GM12892 (cell line): ENCODE measurements at regions not wholly inside any gene's neighbourhood (a gene's known extent, or its start where the extent isn't known, plus 50 kb on each side); places are given as distances from the start of the nearest gene placed in this dataset.
"Not testable (repeated sequence)": the region's sequence is repeated elsewhere in the genome, so short reads cannot be mapped to it uniquely, and the experiment has no call there.

Experiments used
- DNase-seq: peaks from one replicate; pipeline ENCODE4 v3.0.0; 2011; ENCODE audit not compliant: insufficient read length
- FAIRE-seq: peaks from 2 replicates; lab custom pipeline; 2011; peaks lifted over from hg19 to GRCh38; lab: Jason Lieb, UNC
- POLR2A ChIP-seq: IDR thresholded peaks from 2 replicates; pipeline ENCODE4 v1.6.1; 2011; ENCODE audit warnings: low read depth, low read length, control low read depth
- POLR2AphosphoS5 ChIP-seq: IDR thresholded peaks from 2 replicates; pipeline ENCODE4 v1.6.1; 2011; ENCODE audit warnings: low read depth, low read length, control low read depth
- TAF1 ChIP-seq: IDR thresholded peaks from 2 replicates; pipeline ENCODE4 v1.6.1; 2011; ENCODE audit warnings: low read depth, mild to moderate bottlenecking, control low read depth, low read length, borderline replicate concordance

- DNase-seq (no peak), FAIRE-seq (no peak)
- TF ChIP-seq POLR2AphosphoS5 (no peak), POLR2A (no peak)
These were observed 187.5 kb upstream of the THRB start for GRCh38 chr3:24682141-24682547.

DNA sequence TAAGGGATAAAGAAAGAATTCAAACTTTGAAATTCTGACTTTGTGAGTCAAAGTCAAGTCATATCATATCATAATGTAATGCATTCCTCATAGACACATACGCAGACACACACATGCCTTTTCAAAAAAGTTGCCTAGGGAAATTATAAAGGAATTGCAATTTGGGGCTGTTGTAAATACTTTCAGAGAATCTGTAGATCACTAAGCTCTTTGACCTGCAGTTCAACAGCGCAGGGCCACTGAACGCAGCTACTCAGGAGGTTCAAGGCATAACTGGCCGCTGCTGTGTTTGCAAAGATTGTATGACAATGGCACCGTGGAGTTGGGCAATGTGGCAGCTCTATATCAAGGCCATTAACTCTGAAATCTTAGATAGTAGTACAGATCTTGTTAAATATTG, 188.4 kb upstream of the THRB start:
- FAIRE-seq (no peak), DNase-seq (no peak)
- no peak for TF ChIP-seq POLR2AphosphoS5
- TF ChIP-seq TAF1: no peak
- no peak for TF ChIP-seq POLR2A

DNA sequence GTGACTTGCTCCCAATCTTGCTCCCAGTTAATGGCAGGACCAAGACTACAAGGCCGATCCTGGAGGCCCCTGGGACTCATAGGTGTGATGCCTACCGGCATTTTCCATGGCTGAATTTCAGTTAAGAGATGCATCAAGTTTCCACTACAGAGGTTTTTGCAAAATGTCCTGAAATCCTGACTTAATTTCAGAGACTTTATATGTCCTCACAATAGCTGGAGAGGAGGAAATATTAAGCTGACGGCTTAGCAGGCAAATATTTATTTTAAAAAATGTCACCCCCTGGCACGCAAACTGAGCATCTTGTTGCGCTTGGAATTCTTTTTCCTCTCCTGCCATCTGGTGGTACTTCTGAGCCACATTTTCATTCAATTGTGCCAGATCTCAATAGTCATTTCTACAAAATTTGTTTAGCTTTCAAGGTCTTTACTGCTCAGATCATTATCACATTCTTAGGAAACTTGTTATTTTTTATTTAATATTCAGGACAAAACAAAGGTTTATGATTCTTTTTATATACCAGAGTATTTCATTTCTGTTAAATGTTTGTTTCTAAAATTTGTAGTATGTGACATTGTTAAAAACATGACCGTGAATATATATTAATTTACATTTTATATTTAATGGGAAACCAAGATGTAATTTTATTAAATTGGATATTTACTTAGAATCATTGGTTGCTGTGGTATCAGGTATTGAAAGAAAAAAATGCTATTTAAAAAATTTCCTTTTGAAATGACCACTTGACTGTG, 189.2 kb upstream of the THRB start:
- no peak for TF ChIP-seq POLR2A
- no peak for TF ChIP-seq TAF1
- TF ChIP-seq POLR2AphosphoS5: no peak
- DNase-seq: no peak
- no peak for FAIRE-seq

- DNase-seq (no peak), FAIRE-seq (no peak)
- TF ChIP-seq TAF1: no peak
- no peak for TF ChIP-seq POLR2AphosphoS5
- no peak for TF ChIP-seq POLR2A
These were observed 189.9 kb upstream of the THRB start for GRCh38 chr3:24684506-24685023.

GRCh38 chr3:24686808-24687207, 192.2 kb upstream of the THRB start:
- DNase-seq: no peak
- FAIRE-seq: no peak
- TF ChIP-seq POLR2AphosphoS5 (no peak), POLR2A (no peak), TAF1 (no peak)

GRCh38 chr3:24687671-24688070, 193.0 kb upstream of the THRB start:
- no peak for TF ChIP-seq POLR2AphosphoS5
- no peak for TF ChIP-seq POLR2A
- no peak for TF ChIP-seq TAF1
- DNase-seq (no peak), FAIRE-seq (no peak)

DNA sequence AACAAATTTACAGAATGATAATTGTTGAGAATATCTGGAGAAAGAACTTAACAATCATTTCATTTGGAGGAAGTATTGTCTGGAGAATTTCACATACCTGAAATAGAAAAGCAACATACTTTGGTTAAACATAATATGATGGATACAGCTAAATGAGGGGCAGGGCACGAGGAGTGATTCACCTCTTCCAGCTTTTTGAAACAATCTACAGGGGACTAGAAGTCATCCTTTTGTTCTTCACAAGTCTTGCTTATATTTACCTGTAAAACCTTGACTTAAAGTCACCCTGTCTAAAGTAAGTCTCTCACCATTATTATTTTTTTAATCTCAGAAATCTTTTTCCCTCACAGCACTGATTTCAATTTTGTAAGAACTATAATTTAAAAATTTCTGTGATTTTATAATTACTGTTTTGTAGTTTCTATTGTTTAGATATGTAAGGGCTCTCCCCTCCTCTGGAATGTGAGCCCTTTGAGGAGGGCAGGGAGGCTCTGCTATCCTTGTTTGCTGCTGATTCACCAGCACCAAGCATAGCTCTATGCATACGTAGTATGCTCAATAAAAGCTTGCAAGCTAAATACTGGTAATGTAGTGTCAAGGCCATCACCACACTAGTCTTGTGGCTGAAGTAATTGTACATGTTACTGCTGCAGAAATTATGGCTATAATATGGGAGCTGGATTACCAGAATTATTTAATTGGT, 193.9 kb upstream of the THRB start:
- FAIRE-seq (no peak), DNase-seq (no peak)
- TF ChIP-seq POLR2AphosphoS5: no peak
- no peak for TF ChIP-seq POLR2A
- TF ChIP-seq TAF1: no peak

DNA sequence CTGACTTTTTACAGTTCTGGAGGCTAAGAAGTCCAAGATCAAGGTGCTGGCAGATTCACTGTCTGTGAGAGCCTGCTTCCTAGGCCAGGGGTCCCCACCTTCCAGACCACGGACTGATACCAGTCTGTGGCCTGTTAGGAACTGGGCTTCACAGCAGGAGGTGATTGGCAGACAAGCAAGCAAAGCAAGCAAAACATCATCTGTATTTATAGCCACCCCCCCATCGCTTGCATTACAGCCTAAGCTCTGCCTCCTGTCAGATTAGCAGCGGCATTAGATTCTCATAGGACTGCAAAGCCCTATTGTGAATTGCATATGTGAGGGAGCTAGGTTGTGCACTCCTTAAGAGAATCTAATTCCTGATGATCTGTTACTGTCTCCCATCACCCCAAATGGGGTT, 194.7 kb upstream of the THRB start:
- DNase-seq: no peak
- no peak for FAIRE-seq
- TF ChIP-seq TAF1: no peak
- no peak for TF ChIP-seq POLR2AphosphoS5
- no peak for TF ChIP-seq POLR2A

GRCh38 chr3:24690777-24691176, 196.1 kb upstream of the THRB start:
- FAIRE-seq (no peak), DNase-seq (no peak)
- TF ChIP-seq POLR2AphosphoS5 (no peak), TAF1 (no peak), POLR2A (no peak)

DNA sequence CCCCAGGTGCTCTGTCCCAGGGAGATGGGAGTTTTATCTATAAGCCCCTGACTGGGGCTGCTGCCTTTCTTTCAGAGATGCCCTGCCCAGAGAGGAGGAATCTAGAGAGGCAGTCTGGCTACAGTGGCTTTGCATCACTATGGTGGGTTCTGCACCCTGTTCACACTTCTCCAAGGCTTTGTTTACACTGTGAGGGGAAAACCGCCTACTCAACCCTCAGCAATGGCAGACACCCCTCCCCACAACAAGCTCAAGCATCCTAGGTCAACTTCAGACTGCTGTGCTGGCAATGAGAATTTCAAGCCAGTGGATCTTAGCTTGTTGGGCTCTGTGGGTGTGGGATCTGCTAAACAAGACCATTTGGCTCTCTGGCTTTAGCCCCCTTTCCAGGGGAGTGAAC, 204.4 kb upstream of the THRB start:
- DNase-seq, FAIRE-seq: not testable (repeated sequence)

- no peak for DNase-seq
- no peak for FAIRE-seq
- TF ChIP-seq POLR2AphosphoS5: no peak
These were observed 209.8 kb upstream of the THRB start for GRCh38 chr3:24704496-24704895.

DNA sequence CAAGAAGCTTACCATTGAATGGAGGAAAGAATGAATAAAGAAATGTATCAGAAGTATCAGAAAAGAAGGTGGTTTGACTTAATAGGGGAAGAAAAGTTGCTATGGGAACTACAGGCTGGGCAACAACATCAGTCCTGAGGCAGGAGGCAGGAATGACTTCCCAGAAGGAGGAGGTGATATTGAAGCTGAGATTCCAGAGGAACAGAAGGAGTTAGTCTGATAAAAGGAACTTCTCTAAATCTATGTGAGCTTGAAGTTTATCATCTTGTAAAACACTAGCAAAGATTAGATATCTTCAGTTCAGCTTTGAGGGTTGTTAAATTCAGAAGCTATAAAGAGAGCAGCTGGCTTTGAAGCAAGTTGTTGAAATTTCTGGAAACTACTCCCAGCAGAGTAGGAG, 213.3 kb upstream of the THRB start:
- FAIRE-seq (no peak), DNase-seq (no peak)
- TF ChIP-seq POLR2A (no peak), POLR2AphosphoS5 (no peak), TAF1 (no peak)
